ENCODE measurements at regions not wholly inside any gene's neighbourhood (a gene's known extent, or its start where the extent isn't known, plus 50 kb on each side); places are given as distances from the start of the nearest gene placed in this dataset.

- TF ChIP-seq POLR2A (IDR thresholded peaks at IDR 0.05; ENCODE audit: low read depth, low read length): no peak
- no peak for TF ChIP-seq TAF1 (IDR thresholded peaks at IDR 0.05; ENCODE audit: borderline replicate concordance, low read depth, low read length)
- no peak for TF ChIP-seq POLR2AphosphoS5 (IDR thresholded peaks at IDR 0.05; ENCODE audit: low read depth, low read length)
These were observed 69.0 kb upstream of the EPCAM start for GRCh38 chr2:47300081-47300480.

Measured in GM12892 (cell line).